GM23248 (cell line): ENCODE measurements at regions not wholly inside any gene's neighbourhood (a gene's known extent, or its start where the extent isn't known, plus 50 kb on each side); places are given as distances from the start of the nearest gene placed in this dataset.

ENCODE experiments used
- EZH2 ChIP-seq: fragments of 200-600 bp; sonication (generic); IDR thresholded peaks from 2 replicates; pipeline ENCODE4 v1.6.1; 2018; ENCODE audit warnings: antibody characterized with exemption, mild to moderate bottlenecking; ENCODE audit not compliant: insufficient read depth, poor library complexity, severe bottlenecking
- EZH2phosphoT487 ChIP-seq: fragments of 200-600 bp; sonication (generic); IDR thresholded peaks from 2 replicates; pipeline ENCODE4 v1.6.1; 2018; ENCODE audit warnings: antibody characterized with exemption, moderate library complexity, mild to moderate bottlenecking, low read depth; ENCODE audit not compliant: insufficient read depth

GRCh38 chr18:39594206-39594605 is 2028.6 kb upstream of the CELF4 start:
- no peak for TF ChIP-seq EZH2
- TF ChIP-seq EZH2phosphoT487: no peak
